ENCODE measurements at regions not wholly inside any gene's neighbourhood (a gene's known extent, or its start where the extent isn't known, plus 50 kb on each side); places are given as distances from the start of the nearest gene placed in this dataset.
"Not testable (repeated sequence)": the region's sequence is repeated elsewhere in the genome, so short reads cannot be mapped to it uniquely, and the experiment has no call there.

DNA sequence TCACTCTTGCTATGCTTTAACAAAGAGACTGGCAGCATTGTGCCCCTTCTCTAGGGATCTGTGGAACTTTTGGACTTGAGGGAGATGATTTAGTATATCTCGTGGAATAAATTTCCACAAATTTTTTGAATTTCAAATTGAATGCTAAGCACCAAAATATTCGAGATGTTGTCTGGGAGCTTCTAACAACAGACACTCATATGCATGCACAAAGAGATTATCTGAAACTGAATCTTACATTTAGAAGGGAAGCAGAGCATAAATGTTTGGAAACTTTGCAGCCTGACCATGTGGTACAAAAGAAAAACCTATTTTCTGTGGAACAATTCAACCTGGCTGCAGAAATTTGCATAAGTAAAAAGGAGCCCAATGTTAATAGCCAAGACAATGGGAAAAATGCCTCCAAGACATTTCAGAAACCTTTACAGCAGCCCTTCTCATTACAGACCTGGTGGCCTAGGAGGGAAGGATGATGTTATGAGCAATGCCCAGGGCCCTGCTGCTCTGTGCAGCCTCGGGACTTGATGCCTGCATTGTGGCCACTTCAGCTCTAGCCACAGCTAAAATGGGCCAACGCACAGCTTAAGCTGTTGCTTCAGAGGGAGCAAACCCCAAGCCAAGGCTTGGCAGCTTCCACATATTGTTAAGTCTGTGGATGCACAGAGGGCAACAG is 285.8 kb upstream of the FAM174A start:
- intact Hi-C loops (cut with micrococcal nuclease): no loop called here

- intact Hi-C loops (cut with micrococcal nuclease): no loop called here
These were observed 302.4 kb upstream of the FAM174A start for GRCh38 chr5:100232736-100233135.

DNA sequence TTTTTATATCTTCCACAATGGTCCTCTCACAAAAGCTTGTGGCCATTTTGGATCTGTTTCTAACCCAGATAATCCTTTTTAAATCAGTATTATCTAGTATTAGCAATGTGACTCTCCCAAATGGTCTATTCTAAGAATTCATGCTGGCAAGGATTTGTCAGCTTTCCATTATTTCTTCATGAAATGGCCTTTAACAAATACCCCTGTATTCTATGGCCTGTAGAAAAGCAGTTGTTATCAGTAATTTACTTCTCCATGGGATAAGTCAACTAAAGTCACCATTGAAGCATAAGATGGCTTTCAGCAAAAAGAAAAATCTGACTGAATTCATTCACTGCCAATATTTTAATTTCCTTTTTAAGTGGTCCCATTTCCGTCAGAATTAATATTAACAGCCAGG is 346.4 kb upstream of the FAM174A start:
- intact Hi-C loops (cut with micrococcal nuclease): no loop called here

GRCh38 chr5:100188339-100188738 is 346.8 kb upstream of the FAM174A start:
- intact Hi-C loops (cut with micrococcal nuclease): no loop called here

DNA sequence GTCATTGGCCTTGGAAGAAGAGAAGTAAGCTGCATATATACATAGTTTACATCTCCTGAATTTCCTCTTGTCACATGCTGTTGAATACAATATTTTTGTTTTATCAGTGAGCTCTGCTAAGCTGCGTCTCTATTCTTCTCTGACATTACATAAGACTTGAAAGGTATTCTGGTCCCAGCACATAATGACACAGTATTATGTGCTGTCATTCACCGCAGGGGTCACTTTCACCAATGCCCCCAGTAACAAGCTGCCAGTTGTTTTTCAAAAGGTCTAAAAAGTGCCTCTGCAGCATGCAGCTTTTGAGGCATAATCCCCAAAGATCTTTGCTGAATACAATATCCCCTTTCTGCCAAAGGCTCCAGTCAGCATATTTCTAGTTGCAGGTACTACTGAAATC is 349.0 kb upstream of the FAM174A start:
- intact Hi-C loops (cut with micrococcal nuclease): no loop called here

- intact Hi-C loops (cut with micrococcal nuclease): no loop called here
These were observed 352.8 kb upstream of the FAM174A start for GRCh38 chr5:100182402-100182801.

DNA sequence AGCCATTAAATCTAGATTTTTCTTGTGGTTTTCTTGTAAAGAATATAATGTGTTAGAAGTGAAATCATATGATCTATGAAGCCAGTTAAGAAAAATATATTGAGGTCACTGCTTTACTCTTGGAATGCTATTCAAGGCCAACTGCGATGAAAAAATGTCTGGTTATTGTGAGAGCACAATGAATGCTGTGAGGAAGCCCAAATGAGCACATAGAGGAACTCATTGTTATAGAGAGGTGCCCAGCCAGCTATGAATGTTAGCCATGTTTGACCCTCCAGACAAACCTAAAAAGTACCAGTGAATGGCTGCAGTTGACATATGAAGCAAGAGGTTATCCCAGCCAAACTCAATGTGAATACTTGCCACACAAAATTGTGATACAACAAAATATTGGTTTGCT is 359.8 kb upstream of the FAM174A start:
- intact Hi-C loops (cut with micrococcal nuclease): no loop called here

DNA sequence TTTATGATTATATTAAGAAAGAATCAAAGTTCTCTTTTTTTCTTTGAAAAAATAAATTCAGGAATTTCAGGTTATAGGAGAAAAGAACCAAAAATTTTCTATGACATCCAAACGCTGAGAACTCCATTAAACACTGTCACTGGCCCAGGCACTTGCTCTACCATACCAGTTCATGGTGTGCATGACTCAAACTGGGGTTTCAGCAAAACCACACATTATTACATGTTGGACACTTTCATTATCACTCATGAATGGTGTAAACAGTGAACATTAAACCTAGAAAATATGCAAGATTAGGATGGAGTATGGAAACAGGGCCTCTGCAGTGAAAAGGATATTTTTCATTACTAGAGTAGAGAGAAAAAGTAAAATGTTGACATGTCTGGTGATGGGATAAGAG is 369.9 kb upstream of the FAM174A start:
- intact Hi-C loops (cut with micrococcal nuclease): no loop called here

- intact Hi-C loops (cut with micrococcal nuclease): no loop called here
These were observed 373.3 kb upstream of the FAM174A start for GRCh38 chr5:100161868-100162267.

- intact Hi-C loops (cut with micrococcal nuclease): no loop called here
These were observed 378.1 kb upstream of the FAM174A start for GRCh38 chr5:100157066-100157465.

DNA sequence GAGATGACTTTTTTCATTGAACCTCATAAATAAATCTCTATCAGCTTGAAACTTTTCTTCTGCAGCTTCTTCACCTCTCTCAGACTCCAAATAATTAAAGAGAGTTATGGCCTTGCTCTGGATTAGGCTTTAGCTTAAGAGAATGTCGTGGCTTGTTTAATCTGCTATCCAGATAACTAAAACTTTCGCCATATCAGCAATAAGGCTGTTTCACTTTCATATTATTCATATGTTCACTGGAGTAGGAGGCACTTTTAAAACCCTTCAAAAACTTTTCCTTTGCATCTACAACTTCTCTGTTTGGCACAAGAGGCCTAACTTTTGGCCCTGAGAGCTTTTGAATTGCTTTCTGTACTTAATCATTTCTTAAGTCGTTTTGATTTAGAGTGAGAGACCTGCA is 386.9 kb upstream of the FAM174A start:
- intact Hi-C loops (cut with micrococcal nuclease): no loop called here

DNA sequence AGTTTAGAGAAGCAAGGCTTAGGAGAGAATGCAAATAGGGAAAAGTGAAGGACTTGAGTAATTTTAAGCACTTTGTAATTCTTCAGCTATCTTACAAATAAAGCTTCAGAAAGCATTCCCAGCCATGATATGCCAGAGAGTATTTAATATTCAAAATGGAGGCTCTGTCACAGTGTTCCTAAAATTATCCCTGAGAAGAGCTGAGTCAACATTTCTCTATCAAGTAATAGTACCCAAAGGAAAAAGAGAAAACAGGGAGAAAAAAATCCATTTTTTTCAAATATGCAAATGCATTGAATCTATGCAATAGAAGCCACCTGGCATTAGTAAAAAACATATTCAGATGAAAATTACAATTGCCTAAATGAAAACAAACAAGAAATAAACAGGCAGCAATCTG is 392.6 kb upstream of the FAM174A start:
- intact Hi-C loops (cut with micrococcal nuclease): no loop called here

DNA sequence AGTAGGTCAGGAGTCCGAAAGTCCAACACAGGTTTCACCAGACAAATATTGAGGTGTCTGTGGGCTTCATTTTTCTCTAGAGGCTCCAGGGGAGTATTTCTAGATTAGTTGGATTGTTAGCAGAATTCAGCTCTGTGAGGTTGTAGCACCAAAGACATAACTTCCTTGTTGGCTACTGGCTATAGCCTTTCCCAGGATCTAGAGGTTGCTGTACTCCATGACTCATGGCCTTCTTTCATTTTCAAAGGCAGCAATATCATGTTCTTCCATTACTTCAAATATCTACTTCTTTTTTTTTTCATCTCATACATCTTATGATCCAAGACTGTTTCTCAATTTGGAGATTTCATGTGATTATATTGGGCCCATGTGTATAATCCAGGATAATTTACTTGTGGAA is 404.0 kb upstream of the FAM174A start:
- intact Hi-C loops (cut with micrococcal nuclease): no loop called here

GRCh38 chr5:100130307-100130706 is 404.9 kb upstream of the FAM174A start:
- intact Hi-C loops (cut with micrococcal nuclease): no loop called here

DNA sequence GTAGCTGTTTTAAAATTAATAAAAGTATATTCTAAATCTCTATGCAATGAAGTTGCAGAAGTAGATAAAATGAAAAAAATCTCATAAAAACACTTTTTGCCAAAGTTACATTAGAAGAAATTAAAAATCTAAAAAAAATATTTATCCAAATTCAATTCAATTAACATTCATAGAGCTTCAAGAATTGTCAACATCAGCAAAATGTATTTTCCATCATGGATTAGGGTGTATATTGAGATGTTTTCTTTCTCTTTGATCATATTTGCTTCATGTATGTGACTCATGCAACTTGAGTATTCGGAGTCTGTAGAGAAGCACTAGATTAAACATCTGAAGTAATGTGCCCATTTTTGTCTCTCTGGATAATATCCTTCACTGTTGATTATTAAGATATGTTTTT is 415.3 kb upstream of the FAM174A start:
- intact Hi-C loops (cut with micrococcal nuclease): no loop called here

DNA sequence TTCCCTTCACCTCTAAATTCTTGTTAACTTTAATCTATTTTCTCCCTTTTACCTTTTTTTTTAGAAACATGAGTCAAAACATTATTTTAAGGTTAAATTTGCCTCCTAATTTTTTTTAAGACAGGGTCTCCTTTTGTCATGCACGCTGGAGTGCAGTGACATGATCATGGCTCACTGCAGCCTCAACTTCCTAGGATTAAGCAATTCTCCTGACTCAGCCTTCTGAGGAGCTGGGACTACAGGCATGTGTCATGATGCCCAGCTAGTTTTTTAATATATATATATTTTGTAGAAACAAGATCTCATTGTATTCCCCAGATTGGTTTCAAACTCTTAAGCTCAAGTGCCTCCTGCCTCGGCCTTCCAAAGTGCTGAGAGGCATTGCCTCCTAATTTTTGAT is 424.7 kb upstream of the FAM174A start:
- intact Hi-C loops (cut with micrococcal nuclease): no loop called here

GRCh38 chr5:100108883-100109282 is 426.3 kb upstream of the FAM174A start:
- intact Hi-C loops (cut with micrococcal nuclease): no loop called here

DNA sequence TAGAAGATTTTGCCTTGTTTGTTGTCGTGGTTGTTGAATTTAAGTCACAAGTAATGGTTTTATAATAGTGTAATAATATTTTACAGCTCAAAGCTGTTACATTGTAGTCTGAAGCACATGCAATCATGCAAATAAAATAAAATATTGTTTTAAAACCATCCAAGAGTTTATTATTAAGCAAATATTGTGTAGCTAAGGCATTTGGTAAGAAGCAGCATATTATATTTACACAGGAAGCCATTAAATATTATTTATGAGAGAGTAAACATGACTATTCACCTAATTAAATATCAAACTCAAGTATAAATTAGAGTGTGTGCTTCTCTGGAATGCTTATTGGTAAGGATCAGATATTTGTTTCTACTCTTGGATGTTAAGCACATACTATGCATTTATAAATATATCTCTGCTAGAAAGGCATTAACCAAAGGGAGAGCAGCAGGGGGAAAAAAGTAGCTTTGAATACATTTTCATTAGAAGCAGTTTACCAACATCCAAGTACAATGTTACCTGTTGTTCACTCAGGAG is 431.5 kb upstream of the FAM174A start:
- intact Hi-C loops (cut with micrococcal nuclease): not testable (repeated sequence)

GRCh38 chr5:100101466-100101865 is 433.7 kb upstream of the FAM174A start:
- intact Hi-C loops (cut with micrococcal nuclease): not testable (repeated sequence)

DNA sequence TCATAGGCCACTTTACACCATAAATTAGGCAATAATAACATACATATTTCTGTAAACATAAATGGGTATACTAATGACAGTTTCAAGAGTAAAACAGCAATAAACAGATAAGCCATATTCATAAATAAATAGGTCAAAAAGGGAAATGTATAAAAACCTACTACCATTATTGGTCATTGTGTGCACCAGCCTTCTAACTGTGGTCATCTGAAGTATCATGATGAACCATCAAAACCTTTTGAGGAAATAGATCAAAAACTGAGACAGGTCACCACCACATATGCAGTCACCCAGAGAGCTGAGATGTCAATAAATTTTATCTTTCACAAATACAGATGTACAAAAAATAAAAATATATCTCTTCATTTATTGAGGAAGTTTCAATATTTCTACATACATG is 438.8 kb upstream of the FAM174A start:
- intact Hi-C loops (cut with micrococcal nuclease): not testable (repeated sequence)

DNA sequence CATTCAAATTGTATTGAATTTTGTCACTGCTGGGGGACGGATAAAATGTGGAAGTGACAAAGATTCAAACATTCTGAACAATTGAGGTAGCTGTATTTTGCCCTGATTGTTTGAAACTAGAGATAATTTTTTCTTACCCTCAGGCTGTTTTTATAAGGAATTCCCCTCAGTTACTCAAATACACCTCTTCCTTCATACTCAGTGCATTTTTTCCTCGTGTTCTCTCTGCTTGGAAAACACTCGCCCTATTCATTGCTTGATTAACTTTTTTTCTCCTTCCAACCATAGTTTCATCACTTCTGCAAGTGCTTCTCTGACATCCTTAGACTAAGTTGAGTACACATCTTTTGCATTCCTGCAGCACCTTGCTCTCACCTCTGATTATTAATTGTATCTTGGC is 454.5 kb upstream of the FAM174A start:
- intact Hi-C loops (cut with micrococcal nuclease): not testable (repeated sequence)

- intact Hi-C loops (cut with micrococcal nuclease): not testable (repeated sequence)
These were observed 456.0 kb upstream of the FAM174A start for GRCh38 chr5:100079163-100079562.

DNA sequence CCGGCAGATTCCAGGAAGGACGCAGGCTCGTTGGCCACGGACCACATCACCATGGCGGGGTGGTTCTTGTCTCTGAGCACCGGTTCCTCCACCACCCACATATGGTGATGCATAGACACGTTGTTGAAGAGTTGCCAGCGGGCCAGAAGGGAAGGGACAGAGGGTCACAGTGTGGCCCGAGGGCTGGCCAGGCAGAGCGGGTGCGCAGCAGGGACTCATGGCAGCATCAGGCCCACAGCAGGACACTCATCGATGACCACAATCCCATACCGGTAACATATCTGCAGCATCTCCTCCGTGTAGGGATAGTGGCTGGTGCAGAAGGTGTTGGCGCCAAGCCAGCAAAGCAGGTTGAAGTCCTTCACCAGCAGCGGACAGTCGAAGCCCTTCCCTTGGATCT is 469.2 kb upstream of the FAM174A start:
- intact Hi-C loops (cut with micrococcal nuclease): not testable (repeated sequence)

GRCh38 chr5:100043475-100043874 is 491.7 kb upstream of the FAM174A start:
- intact Hi-C loops (cut with micrococcal nuclease): no loop called here
